ENCODE measurements at regions not wholly inside any gene's neighbourhood (a gene's known extent, or its start where the extent isn't known, plus 50 kb on each side); places are given as distances from the start of the nearest gene placed in this dataset.

GRCh38 chr12:67802731-67803130, 154.2 kb downstream of the DYRK2 start:
- no peak overlapping the region for H3K4me3 ChIP-seq (ENCODE audit: low read depth, low read length)
- DNase-seq (ENCODE audit: low read depth): no peak
- TF ChIP-seq POLR2A (IDR thresholded peaks at IDR 0.05; ENCODE audit: extremely low read depth, insufficient read length) (no peak), MYC (IDR thresholded peaks at IDR 0.05; ENCODE audit: low read depth, low read length) (no peak), MAX (IDR thresholded peaks at IDR 0.05; ENCODE audit: low read depth, low read length) (no peak), CTCF (IDR thresholded peaks at IDR 0.05; ENCODE audit: low read depth, low read length) (no peak)

- TF ChIP-seq POLR2A (IDR thresholded peaks at IDR 0.05; ENCODE audit: extremely low read depth, insufficient read length) (no peak), MAX (IDR thresholded peaks at IDR 0.05; ENCODE audit: low read depth, low read length) (no peak), CTCF (IDR thresholded peaks at IDR 0.05; ENCODE audit: low read depth, low read length) (no peak), MYC (IDR thresholded peaks at IDR 0.05; ENCODE audit: low read depth, low read length) (no peak)
- no peak for DNase-seq (ENCODE audit: low read depth)
- H3K4me3 ChIP-seq (ENCODE audit: low read depth, low read length): no peak overlapping the region
These were observed 154.9 kb downstream of the DYRK2 start for GRCh38 chr12:67803278-67803993.

- no peak overlapping the region for H3K4me3 ChIP-seq (ENCODE audit: low read depth, low read length)
- DNase-seq (ENCODE audit: low read depth): no peak
- no peak for TF ChIP-seq CTCF (IDR thresholded peaks at IDR 0.05; ENCODE audit: low read depth, low read length)
- TF ChIP-seq MAX (IDR thresholded peaks at IDR 0.05; ENCODE audit: low read depth, low read length): no peak
These were observed 155.6 kb downstream of the DYRK2 start for GRCh38 chr12:67804168-67804567.

- H3K4me3 ChIP-seq (ENCODE audit: low read depth, low read length): no peak overlapping the region
- DNase-seq (ENCODE audit: low read depth): no peak
- TF ChIP-seq POLR2A (IDR thresholded peaks at IDR 0.05; ENCODE audit: extremely low read depth, insufficient read length) (no peak), MAX (IDR thresholded peaks at IDR 0.05; ENCODE audit: low read depth, low read length) (no peak), MYC (IDR thresholded peaks at IDR 0.05; ENCODE audit: low read depth, low read length) (no peak), CTCF (IDR thresholded peaks at IDR 0.05; ENCODE audit: low read depth, low read length) (no peak)
These were observed 159.3 kb downstream of the DYRK2 start for GRCh38 chr12:67807814-67808213.

GRCh38 chr12:67810166-67810565, 161.6 kb downstream of the DYRK2 start:
- TF ChIP-seq MAX (IDR thresholded peaks at IDR 0.05; ENCODE audit: low read depth, low read length): no peak
- TF ChIP-seq MYC (IDR thresholded peaks at IDR 0.05; ENCODE audit: low read depth, low read length): no peak
- TF ChIP-seq CTCF (IDR thresholded peaks at IDR 0.05; ENCODE audit: low read depth, low read length): no peak
- TF ChIP-seq POLR2A (IDR thresholded peaks at IDR 0.05; ENCODE audit: extremely low read depth, insufficient read length): no peak
- no peak for DNase-seq (ENCODE audit: low read depth)
- no peak overlapping the region for H3K4me3 ChIP-seq (ENCODE audit: low read depth, low read length)

Data from NB4 (cell line).